GM20000 (cell line): ENCODE measurements at regions not wholly inside any gene's neighbourhood (a gene's known extent, or its start where the extent isn't known, plus 50 kb on each side); places are given as distances from the start of the nearest gene placed in this dataset.

Source experiments
- DNase-seq: peaks from one replicate; pipeline ENCODE4 v3.0.0; 2012; ENCODE audit warnings: low spot score
- TF ChIP-seq, protein P1 (sequence below): IDR thresholded peaks from 2 replicates; pipeline ENCODE4 v1.5.1; 2012; ENCODE audit warnings: mild to moderate bottlenecking, control low read depth; ENCODE audit errors: extremely low read depth, missing control alignments

DNA sequence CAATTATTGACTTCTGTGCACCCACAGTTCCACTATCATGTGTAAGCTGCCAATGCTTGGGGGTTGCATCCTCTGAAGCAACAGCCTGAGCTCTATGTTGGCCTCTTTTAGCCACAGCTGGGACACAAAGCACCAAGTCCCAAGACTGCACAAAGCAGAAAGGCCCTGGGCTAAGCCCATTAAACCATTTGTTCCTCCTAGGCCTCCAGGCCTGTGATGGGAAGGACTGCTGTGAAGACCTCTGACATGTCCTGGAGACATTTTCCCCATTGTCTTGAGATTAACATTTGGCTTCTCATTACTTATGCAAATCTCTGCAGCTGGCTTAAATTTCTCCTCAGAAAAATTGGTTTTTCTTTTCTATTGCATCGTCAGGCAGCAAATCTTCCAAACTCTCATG lies 123.7 kb upstream of the DEPDC1 start:
- TF ChIP-seq, protein P1, sequence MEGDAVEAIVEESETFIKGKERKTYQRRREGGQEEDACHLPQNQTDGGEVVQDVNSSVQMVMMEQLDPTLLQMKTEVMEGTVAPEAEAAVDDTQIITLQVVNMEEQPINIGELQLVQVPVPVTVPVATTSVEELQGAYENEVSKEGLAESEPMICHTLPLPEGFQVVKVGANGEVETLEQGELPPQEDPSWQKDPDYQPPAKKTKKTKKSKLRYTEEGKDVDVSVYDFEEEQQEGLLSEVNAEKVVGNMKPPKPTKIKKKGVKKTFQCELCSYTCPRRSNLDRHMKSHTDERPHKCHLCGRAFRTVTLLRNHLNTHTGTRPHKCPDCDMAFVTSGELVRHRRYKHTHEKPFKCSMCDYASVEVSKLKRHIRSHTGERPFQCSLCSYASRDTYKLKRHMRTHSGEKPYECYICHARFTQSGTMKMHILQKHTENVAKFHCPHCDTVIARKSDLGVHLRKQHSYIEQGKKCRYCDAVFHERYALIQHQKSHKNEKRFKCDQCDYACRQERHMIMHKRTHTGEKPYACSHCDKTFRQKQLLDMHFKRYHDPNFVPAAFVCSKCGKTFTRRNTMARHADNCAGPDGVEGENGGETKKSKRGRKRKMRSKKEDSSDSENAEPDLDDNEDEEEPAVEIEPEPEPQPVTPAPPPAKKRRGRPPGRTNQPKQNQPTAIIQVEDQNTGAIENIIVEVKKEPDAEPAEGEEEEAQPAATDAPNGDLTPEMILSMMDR = no peak
- no peak for DNase-seq

GRCh38 chr1:68623700-68624099 lies 126.8 kb upstream of the DEPDC1 start:
- TF ChIP-seq, protein P1 = no peak
- DNase-seq = no peak

GRCh38 chr1:68624233-68624632 lies 127.4 kb upstream of the DEPDC1 start:
- TF ChIP-seq, protein P1 = no peak
- DNase-seq = no peak

- DNase-seq = no peak
- TF ChIP-seq, protein P1 = no peak
Measured at GRCh38 chr1:68625624-68626023, 128.7 kb upstream of the DEPDC1 start.

DNA sequence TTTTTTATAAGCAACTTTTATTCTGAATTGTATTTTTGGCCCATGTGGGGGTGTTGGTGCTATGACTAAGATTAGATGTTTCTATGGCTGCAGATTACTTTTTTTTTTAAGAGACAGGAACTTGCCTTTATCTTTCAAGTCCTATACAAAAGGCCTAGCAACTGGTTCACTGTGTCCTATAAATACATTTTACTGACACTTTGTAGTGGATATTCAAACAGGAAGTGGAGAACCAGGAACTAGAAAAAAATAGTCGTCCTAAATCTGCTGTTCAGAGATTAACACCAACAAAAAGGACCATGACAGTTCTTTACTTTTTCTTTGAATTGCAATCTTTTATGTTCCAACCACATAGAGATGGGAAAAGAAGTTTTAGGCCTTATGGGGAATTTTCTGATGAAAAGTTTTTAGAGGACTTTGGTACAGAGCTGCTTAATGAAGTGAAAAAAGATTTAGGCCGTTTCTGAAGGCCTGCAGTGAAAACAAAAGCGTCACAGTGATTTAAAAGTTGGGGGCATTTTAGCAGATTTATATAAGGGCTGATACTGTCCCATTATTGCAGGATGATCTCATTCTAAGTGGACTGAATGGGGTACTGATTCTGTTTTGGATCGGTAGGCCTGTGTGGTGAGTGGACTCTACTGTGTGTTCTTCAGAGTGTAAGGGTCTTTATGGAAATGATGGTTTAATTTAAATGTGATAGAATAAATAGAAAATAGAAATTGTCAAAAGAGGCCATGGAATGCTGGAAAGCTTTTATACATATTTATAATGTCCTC lies 136.4 kb upstream of the DEPDC1 start:
- DNase-seq = no peak

GRCh38 chr1:68644504-68644903 lies 147.6 kb upstream of the DEPDC1 start:
- TF ChIP-seq, protein P1 = no peak
- DNase-seq = no peak

More for the DNA sequence above, 136.4 kb upstream of the DEPDC1 start:
- TF ChIP-seq, protein P1 = no peak

GRCh38 chr1:68651115-68651514 lies 154.2 kb upstream of the DEPDC1 start:
- no peak for DNase-seq
- TF ChIP-seq, protein P1 = no peak
